ENCODE measurements at regions not wholly inside any gene's neighbourhood (a gene's known extent, or its start where the extent isn't known, plus 50 kb on each side); places are given as distances from the start of the nearest gene placed in this dataset.
"Not testable (repeated sequence)": the region's sequence is repeated elsewhere in the genome, so short reads cannot be mapped to it uniquely, and the experiment has no call there.

- no peak for DNase-seq
Measured at GRCh38 chr5:100026606-100027005, 508.6 kb upstream of the FAM174A start.

GRCh38 chr5:100023536-100023935, 511.6 kb upstream of the FAM174A start:
- no peak for DNase-seq

GRCh38 chr5:100017520-100018262, 517.5 kb upstream of the FAM174A start:
- DNase-seq, result no peak

GRCh38 chr5:100013305-100013704, 521.9 kb upstream of the FAM174A start:
- not testable (repeated sequence) for DNase-seq

- DNase-seq, result not testable (repeated sequence)
Measured at GRCh38 chr5:100011160-100011559, 524.0 kb upstream of the FAM174A start.

GRCh38 chr5:100004969-100005368, 530.2 kb upstream of the FAM174A start:
- no peak for DNase-seq

- no peak for DNase-seq
Measured at GRCh38 chr5:99998319-99998718, 536.9 kb upstream of the FAM174A start.

- DNase-seq, result no peak
Measured at GRCh38 chr5:99995407-99995806, 539.8 kb upstream of the FAM174A start.

GRCh38 chr5:99973779-99974178, 561.4 kb upstream of the FAM174A start:
- DNase-seq, result no peak

GRCh38 chr5:99955962-99956361, 579.2 kb upstream of the FAM174A start:
- no peak for DNase-seq

- DNase-seq, result no peak
Measured at GRCh38 chr5:99955006-99955405, 580.2 kb upstream of the FAM174A start.

GRCh38 chr5:99949969-99950524, 585.1 kb upstream of the FAM174A start:
- no peak for DNase-seq

- no peak for DNase-seq
Measured at GRCh38 chr5:99949361-99949760, 585.8 kb upstream of the FAM174A start.

- DNase-seq, result no peak
Measured at GRCh38 chr5:99948850-99949249, 586.3 kb upstream of the FAM174A start.

GRCh38 chr5:99945478-99946442, 589.4 kb upstream of the FAM174A start:
- no peak for DNase-seq

GRCh38 chr5:99940540-99940939, 594.6 kb upstream of the FAM174A start:
- no peak for DNase-seq

- DNase-seq, result no peak
Measured at GRCh38 chr5:99936911-99937310, 598.3 kb upstream of the FAM174A start.

- no peak for DNase-seq
Measured at GRCh38 chr5:99929806-99930135, 605.4 kb upstream of the FAM174A start.

GRCh38 chr5:99929067-99929805, 605.9 kb upstream of the FAM174A start:
- no peak for DNase-seq

- no peak for DNase-seq
Measured at GRCh38 chr5:99928490-99928889, 606.7 kb upstream of the FAM174A start.

GRCh38 chr5:99926463-99926862, 608.7 kb upstream of the FAM174A start:
- no peak for DNase-seq

GRCh38 chr5:99922386-99922785, 612.8 kb upstream of the FAM174A start:
- DNase-seq, result no peak
